ENCODE measurements at regions not wholly inside any gene's neighbourhood (a gene's known extent, or its start where the extent isn't known, plus 50 kb on each side); places are given as distances from the start of the nearest gene placed in this dataset.
"Not testable (repeated sequence)": the region's sequence is repeated elsewhere in the genome, so short reads cannot be mapped to it uniquely, and the experiment has no call there.

DNA sequence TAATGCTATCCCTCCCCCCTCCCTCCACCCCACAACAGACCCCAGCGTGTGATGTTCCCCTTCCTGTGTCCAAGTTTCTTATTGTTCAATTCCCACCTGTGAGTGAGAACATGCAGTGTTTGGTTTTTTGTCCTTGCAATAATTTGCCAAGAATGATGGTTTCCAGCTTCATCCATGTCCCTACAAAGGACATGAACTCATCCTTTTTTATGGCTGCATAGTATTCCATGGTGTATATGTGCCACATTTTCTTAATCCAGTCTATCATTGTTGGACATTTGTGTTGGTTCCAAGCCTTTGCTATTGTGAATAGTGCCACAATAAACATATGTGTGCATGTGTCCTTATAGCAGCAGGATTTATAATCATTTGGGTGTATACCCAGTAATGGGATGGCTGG lies 176.3 kb upstream of the MAGEE2 start:
- TF ChIP-seq, protein P1, sequence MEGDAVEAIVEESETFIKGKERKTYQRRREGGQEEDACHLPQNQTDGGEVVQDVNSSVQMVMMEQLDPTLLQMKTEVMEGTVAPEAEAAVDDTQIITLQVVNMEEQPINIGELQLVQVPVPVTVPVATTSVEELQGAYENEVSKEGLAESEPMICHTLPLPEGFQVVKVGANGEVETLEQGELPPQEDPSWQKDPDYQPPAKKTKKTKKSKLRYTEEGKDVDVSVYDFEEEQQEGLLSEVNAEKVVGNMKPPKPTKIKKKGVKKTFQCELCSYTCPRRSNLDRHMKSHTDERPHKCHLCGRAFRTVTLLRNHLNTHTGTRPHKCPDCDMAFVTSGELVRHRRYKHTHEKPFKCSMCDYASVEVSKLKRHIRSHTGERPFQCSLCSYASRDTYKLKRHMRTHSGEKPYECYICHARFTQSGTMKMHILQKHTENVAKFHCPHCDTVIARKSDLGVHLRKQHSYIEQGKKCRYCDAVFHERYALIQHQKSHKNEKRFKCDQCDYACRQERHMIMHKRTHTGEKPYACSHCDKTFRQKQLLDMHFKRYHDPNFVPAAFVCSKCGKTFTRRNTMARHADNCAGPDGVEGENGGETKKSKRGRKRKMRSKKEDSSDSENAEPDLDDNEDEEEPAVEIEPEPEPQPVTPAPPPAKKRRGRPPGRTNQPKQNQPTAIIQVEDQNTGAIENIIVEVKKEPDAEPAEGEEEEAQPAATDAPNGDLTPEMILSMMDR (IDR thresholded peaks at IDR 0.05; ENCODE audit: borderline replicate concordance, extremely low read depth, low read length, poor library complexity, severe bottlenecking), result not testable (repeated sequence)
- not testable (repeated sequence) for TF ChIP-seq EZH2 (IDR thresholded peaks at IDR 0.05; ENCODE audit: borderline replicate concordance, low read depth, low read length, severe bottlenecking)

Measured in DND-41 (cell line).